ENCODE measurements at regions not wholly inside any gene's neighbourhood (a gene's known extent, or its start where the extent isn't known, plus 50 kb on each side); places are given as distances from the start of the nearest gene placed in this dataset.

DNA sequence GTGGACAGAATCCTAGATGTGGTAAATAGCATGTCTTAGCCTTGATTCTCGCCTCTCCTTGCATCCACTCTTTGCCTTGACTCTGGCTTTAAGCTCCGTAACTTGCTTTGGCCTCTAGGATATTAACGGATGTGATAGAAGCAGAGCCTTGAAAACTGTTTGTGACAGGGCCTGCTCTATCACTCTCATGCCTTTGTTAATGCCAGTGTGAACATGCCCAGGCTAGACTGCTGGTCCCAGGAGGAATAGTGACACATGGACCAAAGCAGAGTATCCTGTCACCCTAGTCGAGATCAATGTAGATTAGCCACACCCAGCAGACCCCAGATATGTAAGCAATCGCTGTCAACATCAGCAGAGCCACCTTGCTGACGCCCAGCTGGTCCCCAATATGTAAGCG lies 109.9 kb upstream of the C9orf72 start:
- no peak for TF ChIP-seq CTCF (IDR thresholded peaks at IDR 0.05; ENCODE audit: low read length)
- TF ChIP-seq EZH2 (IDR thresholded peaks at IDR 0.05; ENCODE audit: borderline replicate concordance, low read length) = no peak
